GM12874 (cell line): ENCODE measurements at regions not wholly inside any gene's neighbourhood (a gene's known extent, or its start where the extent isn't known, plus 50 kb on each side); places are given as distances from the start of the nearest gene placed in this dataset.

Experiments
- CTCF ChIP-seq: IDR thresholded peaks from 2 replicates; pipeline ENCODE4 v1.5.1; 2011; ENCODE audit warnings: low read depth, mild to moderate bottlenecking, control low read depth, low read length, moderate library complexity; ENCODE audit not compliant: insufficient read depth

DNA sequence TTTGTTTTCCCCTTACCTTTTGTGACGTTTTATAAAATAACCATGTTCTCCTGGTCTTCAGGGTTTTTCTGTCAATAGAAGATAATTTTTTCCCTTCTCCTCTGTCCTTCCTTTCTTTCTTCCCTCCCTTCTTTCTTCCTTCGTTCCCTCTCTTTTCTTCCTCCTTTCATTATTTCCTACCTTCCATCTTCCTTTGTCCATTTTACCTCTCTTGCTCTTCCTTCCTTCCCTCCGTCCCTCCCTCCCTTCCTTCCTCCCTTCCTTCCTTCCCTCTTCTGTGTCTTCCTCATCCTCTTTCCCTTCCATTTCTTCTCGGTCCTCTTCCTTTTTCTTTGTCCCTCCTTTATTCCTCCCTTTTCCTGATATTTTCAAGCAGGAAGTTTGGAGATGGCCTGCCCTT, 128.2 kb downstream of the TEX36 start:
- TF ChIP-seq CTCF: no peak

GRCh38 chr10:125554016-125554703, 128.8 kb downstream of the TEX36 start:
- TF ChIP-seq CTCF: no peak

DNA sequence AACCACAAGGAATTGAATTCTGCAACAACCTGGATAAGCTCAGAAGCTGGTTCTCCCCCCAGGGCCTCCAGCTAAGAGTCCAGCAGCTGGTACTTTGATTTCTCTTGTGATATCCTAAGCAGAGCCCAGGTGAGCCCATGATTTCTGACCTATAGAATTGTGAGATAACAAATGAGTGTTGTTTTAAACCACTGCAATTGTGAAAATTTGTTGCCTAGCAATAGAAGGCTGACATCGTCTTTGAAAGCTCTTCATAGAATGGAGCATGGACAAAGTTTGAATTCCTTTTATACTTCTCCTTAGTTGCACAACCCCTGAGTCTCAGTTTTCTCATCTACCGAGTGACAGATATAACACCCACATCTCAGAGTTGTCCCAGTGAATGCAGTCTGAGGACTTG, 129.9 kb downstream of the TEX36 start:
- TF ChIP-seq CTCF: no peak

DNA sequence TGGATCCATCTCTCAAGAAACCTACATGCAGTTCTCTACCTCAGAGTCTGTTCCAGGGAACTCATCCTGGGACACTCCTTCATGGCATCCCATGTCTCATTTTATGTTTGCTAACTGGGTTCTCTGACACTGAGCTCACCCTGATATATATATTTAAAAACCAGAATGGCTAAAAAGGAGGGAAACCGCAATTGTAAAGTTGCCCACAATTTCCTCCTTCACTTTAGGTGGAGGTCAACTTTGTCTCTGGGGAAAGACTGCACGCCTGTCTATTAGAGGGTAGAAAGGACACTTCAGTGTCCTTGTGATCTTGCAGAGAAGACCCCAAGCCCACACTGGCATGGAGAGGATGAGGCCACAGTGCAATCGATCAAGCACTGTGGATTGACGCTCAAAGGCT, 131.7 kb downstream of the TEX36 start:
- no peak for TF ChIP-seq CTCF

DNA sequence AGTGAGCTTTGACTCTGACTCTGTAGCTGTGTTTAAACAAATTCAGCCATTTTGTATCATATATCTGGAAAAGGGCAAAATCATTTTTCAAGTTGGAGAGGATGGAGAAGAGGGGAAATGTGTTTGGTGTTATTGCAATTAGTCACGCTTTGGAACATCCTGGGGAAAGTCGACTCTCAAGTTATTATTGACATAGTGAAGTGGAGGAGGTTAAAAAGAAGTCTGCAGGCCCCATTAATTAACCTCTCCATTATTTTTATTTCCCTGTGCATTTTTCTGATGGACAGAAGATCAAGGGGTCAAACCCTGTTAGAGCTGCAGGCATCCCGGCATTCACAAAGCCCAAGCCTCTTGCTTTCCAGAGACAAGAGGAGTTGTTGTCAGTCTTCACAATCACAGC, 132.6 kb downstream of the TEX36 start:
- no peak for TF ChIP-seq CTCF

GRCh38 chr10:125549653-125550052, 133.3 kb downstream of the TEX36 start:
- TF ChIP-seq CTCF: no peak

GRCh38 chr10:125548878-125549277, 134.1 kb downstream of the TEX36 start:
- no peak for TF ChIP-seq CTCF
